ENCODE measurements at regions not wholly inside any gene's neighbourhood (a gene's known extent, or its start where the extent isn't known, plus 50 kb on each side); places are given as distances from the start of the nearest gene placed in this dataset.

DNA sequence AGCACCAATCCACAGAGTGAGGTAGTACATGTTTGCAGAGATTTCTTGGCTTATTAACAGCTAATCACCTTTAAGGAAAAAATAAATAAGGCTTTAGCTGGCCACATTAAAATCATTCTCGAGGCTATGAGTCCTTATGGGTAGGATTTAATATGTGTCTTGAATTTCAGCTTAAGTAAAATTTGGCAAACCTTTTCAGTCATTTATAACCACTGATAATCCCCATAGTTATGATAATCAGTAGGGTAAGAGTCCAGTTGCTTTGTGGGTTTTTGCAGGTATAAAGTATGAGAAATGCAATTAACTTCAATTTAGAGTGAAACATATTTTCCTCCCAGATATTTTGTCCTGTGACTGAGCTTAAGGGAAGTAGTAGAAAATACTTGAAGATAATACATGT is 1458.9 kb upstream of the FLRT2 start:
- TF ChIP-seq, protein P1, sequence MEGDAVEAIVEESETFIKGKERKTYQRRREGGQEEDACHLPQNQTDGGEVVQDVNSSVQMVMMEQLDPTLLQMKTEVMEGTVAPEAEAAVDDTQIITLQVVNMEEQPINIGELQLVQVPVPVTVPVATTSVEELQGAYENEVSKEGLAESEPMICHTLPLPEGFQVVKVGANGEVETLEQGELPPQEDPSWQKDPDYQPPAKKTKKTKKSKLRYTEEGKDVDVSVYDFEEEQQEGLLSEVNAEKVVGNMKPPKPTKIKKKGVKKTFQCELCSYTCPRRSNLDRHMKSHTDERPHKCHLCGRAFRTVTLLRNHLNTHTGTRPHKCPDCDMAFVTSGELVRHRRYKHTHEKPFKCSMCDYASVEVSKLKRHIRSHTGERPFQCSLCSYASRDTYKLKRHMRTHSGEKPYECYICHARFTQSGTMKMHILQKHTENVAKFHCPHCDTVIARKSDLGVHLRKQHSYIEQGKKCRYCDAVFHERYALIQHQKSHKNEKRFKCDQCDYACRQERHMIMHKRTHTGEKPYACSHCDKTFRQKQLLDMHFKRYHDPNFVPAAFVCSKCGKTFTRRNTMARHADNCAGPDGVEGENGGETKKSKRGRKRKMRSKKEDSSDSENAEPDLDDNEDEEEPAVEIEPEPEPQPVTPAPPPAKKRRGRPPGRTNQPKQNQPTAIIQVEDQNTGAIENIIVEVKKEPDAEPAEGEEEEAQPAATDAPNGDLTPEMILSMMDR (IDR thresholded peaks at IDR 0.05; ENCODE audit: insufficient read depth, low read length) = no peak
- TF ChIP-seq POLR2AphosphoS5 (IDR thresholded peaks at IDR 0.05; ENCODE audit: low read depth) (no peak), GABPA (IDR thresholded peaks at IDR 0.05; ENCODE audit: low read depth) (no peak), SPI1 (IDR thresholded peaks at IDR 0.05; ENCODE audit: borderline replicate concordance, low read depth) (no peak)
- TF ChIP-seq, protein P2, sequence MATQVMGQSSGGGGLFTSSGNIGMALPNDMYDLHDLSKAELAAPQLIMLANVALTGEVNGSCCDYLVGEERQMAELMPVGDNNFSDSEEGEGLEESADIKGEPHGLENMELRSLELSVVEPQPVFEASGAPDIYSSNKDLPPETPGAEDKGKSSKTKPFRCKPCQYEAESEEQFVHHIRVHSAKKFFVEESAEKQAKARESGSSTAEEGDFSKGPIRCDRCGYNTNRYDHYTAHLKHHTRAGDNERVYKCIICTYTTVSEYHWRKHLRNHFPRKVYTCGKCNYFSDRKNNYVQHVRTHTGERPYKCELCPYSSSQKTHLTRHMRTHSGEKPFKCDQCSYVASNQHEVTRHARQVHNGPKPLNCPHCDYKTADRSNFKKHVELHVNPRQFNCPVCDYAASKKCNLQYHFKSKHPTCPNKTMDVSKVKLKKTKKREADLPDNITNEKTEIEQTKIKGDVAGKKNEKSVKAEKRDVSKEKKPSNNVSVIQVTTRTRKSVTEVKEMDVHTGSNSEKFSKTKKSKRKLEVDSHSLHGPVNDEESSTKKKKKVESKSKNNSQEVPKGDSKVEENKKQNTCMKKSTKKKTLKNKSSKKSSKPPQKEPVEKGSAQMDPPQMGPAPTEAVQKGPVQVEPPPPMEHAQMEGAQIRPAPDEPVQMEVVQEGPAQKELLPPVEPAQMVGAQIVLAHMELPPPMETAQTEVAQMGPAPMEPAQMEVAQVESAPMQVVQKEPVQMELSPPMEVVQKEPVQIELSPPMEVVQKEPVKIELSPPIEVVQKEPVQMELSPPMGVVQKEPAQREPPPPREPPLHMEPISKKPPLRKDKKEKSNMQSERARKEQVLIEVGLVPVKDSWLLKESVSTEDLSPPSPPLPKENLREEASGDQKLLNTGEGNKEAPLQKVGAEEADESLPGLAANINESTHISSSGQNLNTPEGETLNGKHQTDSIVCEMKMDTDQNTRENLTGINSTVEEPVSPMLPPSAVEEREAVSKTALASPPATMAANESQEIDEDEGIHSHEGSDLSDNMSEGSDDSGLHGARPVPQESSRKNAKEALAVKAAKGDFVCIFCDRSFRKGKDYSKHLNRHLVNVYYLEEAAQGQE (IDR thresholded peaks at IDR 0.05; ENCODE audit: insufficient replicate concordance, low read depth) = no peak
